ENCODE measurements at regions not wholly inside any gene's neighbourhood (a gene's known extent, or its start where the extent isn't known, plus 50 kb on each side); places are given as distances from the start of the nearest gene placed in this dataset.

GRCh38 chr15:35888815-35889214, 342.9 kb upstream of the DPH6 start:
- no peaks in the 10 kb centered on the region for H3K4me1 ChIP-seq (ENCODE audit: control extremely low read depth in 1 of 4, control insufficient read depth in 4 of 4, insufficient read depth in 4 of 4, low read length in 3 of 4)
- ChIA-PET CTCF (no interaction called here), POLR2A (no interaction called here)
- DNase-seq, result no peak
- H3K27ac ChIP-seq (ENCODE audit: insufficient read depth in 1 of 2, low read depth in 1 of 2, low read length in 2 of 2, poor library complexity in 1 of 2, severe bottlenecking in 2 of 2), result no peak overlapping the region
- H3K4me3 ChIP-seq (ENCODE audit: control insufficient read depth in 1 of 7, extremely low read depth in 1 of 7, insufficient read depth in 4 of 7, low read depth in 2 of 7, low read length in 6 of 7), result no peak overlapping the region
- WGBS (ENCODE audit: insufficient coverage), result no CpG with 5 or more reads among the region's 1 CpG
- H3K27me3 ChIP-seq (replicated peaks in 2 of 5; ENCODE audit: control insufficient read depth in 4 of 5, insufficient read depth in 5 of 5, low read length in 4 of 5), result no peaks in the 10 kb centered on the region
- H3K9me3 ChIP-seq (ENCODE audit: control extremely low read depth in 1 of 5, control insufficient read depth in 4 of 5, insufficient read depth in 2 of 5, low read depth in 1 of 5, low read length in 4 of 5), result no peaks in the 10 kb centered on the region
- no peaks in the 10 kb centered on the region for H3K36me3 ChIP-seq (ENCODE audit: control insufficient read depth in 4 of 4, insufficient read depth in 4 of 4, low read length in 3 of 4)

GRCh38 chr15:35907511-35907910, 361.5 kb upstream of the DPH6 start:
- WGBS (ENCODE audit: insufficient coverage), result no CpG with 5 or more reads among the region's 3 CpGs
- ChIA-PET POLR2A (no interaction called here), CTCF (no interaction called here)
- no peak for DNase-seq
- Histone ChIP-seq H3K9me3 (ENCODE audit: control extremely low read depth in 1 of 5, control insufficient read depth in 4 of 5, insufficient read depth in 2 of 5, low read depth in 1 of 5, low read length in 4 of 5) (peaks cover 0 to 3% (median 0%) of the 10 kb centered on the region in 5 experiments), H3K4me1 (ENCODE audit: control extremely low read depth in 1 of 4, control insufficient read depth in 4 of 4, insufficient read depth in 4 of 4, low read length in 3 of 4) (no peaks in the 10 kb centered on the region), H3K36me3 (ENCODE audit: control insufficient read depth in 4 of 4, insufficient read depth in 4 of 4, low read length in 3 of 4) (no peaks in the 10 kb centered on the region), H3K27ac (ENCODE audit: insufficient read depth in 1 of 2, low read depth in 1 of 2, low read length in 2 of 2, poor library complexity in 1 of 2, severe bottlenecking in 2 of 2) (no peak overlapping the region), H3K27me3 (replicated peaks in 2 of 5; ENCODE audit: control insufficient read depth in 4 of 5, insufficient read depth in 5 of 5, low read length in 4 of 5) (no peaks in the 10 kb centered on the region), H3K4me3 (ENCODE audit: control insufficient read depth in 1 of 7, extremely low read depth in 1 of 7, insufficient read depth in 4 of 7, low read depth in 2 of 7, low read length in 6 of 7) (no peak overlapping the region)

- Histone ChIP-seq H3K9me3 (ENCODE audit: control extremely low read depth in 1 of 5, control insufficient read depth in 4 of 5, insufficient read depth in 2 of 5, low read depth in 1 of 5, low read length in 4 of 5) (peaks cover 0 to 5% (median 0%) of the 10 kb centered on the region in 5 experiments), H3K4me3 (ENCODE audit: control insufficient read depth in 1 of 7, extremely low read depth in 1 of 7, insufficient read depth in 4 of 7, low read depth in 2 of 7, low read length in 6 of 7) (no peak overlapping the region), H3K27ac (ENCODE audit: insufficient read depth in 1 of 2, low read depth in 1 of 2, low read length in 2 of 2, poor library complexity in 1 of 2, severe bottlenecking in 2 of 2) (no peak overlapping the region), H3K36me3 (ENCODE audit: control insufficient read depth in 4 of 4, insufficient read depth in 4 of 4, low read length in 3 of 4) (no peaks in the 10 kb centered on the region), H3K27me3 (replicated peaks in 2 of 5; ENCODE audit: control insufficient read depth in 4 of 5, insufficient read depth in 5 of 5, low read length in 4 of 5) (no peaks in the 10 kb centered on the region), H3K4me1 (ENCODE audit: control extremely low read depth in 1 of 4, control insufficient read depth in 4 of 4, insufficient read depth in 4 of 4, low read length in 3 of 4) (no peaks in the 10 kb centered on the region)
- DNase-seq, result no peak
- CTCF ChIA-PET, result no interaction called here
- POLR2A ChIA-PET, result no interaction called here
- 100% methylated on average over 1 of the region's 3 CpGs for WGBS (ENCODE audit: insufficient coverage)
These were observed 363.4 kb upstream of the DPH6 start for GRCh38 chr15:35909414-35909813.

- WGBS (ENCODE audit: insufficient coverage), result no CpG with 5 or more reads among the region's 2 CpGs
- H3K36me3 ChIP-seq (ENCODE audit: control insufficient read depth in 4 of 4, insufficient read depth in 4 of 4, low read length in 3 of 4), result no peaks in the 10 kb centered on the region
- no peaks in the 10 kb centered on the region for H3K27me3 ChIP-seq (replicated peaks in 2 of 5; ENCODE audit: control insufficient read depth in 4 of 5, insufficient read depth in 5 of 5, low read length in 4 of 5)
- ChIA-PET POLR2A (no interaction called here), CTCF (no interaction called here)
- peaks cover 0 to 6% (median 0%) of the 10 kb centered on the region in 5 experiments for H3K9me3 ChIP-seq (ENCODE audit: control extremely low read depth in 1 of 5, control insufficient read depth in 4 of 5, insufficient read depth in 2 of 5, low read depth in 1 of 5, low read length in 4 of 5)
- no peaks in the 10 kb centered on the region for H3K4me1 ChIP-seq (ENCODE audit: control extremely low read depth in 1 of 4, control insufficient read depth in 4 of 4, insufficient read depth in 4 of 4, low read length in 3 of 4)
- H3K27ac ChIP-seq (ENCODE audit: insufficient read depth in 1 of 2, low read depth in 1 of 2, low read length in 2 of 2, poor library complexity in 1 of 2, severe bottlenecking in 2 of 2), result no peak overlapping the region
- no peak for DNase-seq
- H3K4me3 ChIP-seq (ENCODE audit: control insufficient read depth in 1 of 7, extremely low read depth in 1 of 7, insufficient read depth in 4 of 7, low read depth in 2 of 7, low read length in 6 of 7), result no peak overlapping the region
These were observed 364.3 kb upstream of the DPH6 start for GRCh38 chr15:35910227-35910626.

GRCh38 chr15:35911052-35911777, 365.2 kb upstream of the DPH6 start:
- Histone ChIP-seq H3K36me3 (ENCODE audit: control insufficient read depth in 4 of 4, insufficient read depth in 4 of 4, low read length in 3 of 4) (no peaks in the 10 kb centered on the region), H3K27me3 (replicated peaks in 2 of 5; ENCODE audit: control insufficient read depth in 4 of 5, insufficient read depth in 5 of 5, low read length in 4 of 5) (no peaks in the 10 kb centered on the region), H3K4me1 (ENCODE audit: control extremely low read depth in 1 of 4, control insufficient read depth in 4 of 4, insufficient read depth in 4 of 4, low read length in 3 of 4) (no peaks in the 10 kb centered on the region), H3K9me3 (ENCODE audit: control extremely low read depth in 1 of 5, control insufficient read depth in 4 of 5, insufficient read depth in 2 of 5, low read depth in 1 of 5, low read length in 4 of 5) (peaks cover 0 to 6% (median 0%) of the 10 kb centered on the region in 5 experiments), H3K4me3 (ENCODE audit: control insufficient read depth in 1 of 7, extremely low read depth in 1 of 7, insufficient read depth in 4 of 7, low read depth in 2 of 7, low read length in 6 of 7) (no peak overlapping the region), H3K27ac (ENCODE audit: insufficient read depth in 1 of 2, low read depth in 1 of 2, low read length in 2 of 2, poor library complexity in 1 of 2, severe bottlenecking in 2 of 2) (no peak overlapping the region)
- ChIA-PET CTCF (no interaction called here), POLR2A (no interaction called here)
- WGBS (ENCODE audit: insufficient coverage), result 100% methylated on average over 1 of the region's 2 CpGs
- DNase-seq, result no peak

- Histone ChIP-seq H3K27me3 (replicated peaks in 2 of 5; ENCODE audit: control insufficient read depth in 4 of 5, insufficient read depth in 5 of 5, low read length in 4 of 5) (no peaks in the 10 kb centered on the region), H3K36me3 (ENCODE audit: control insufficient read depth in 4 of 4, insufficient read depth in 4 of 4, low read length in 3 of 4) (no peaks in the 10 kb centered on the region), H3K4me1 (ENCODE audit: control extremely low read depth in 1 of 4, control insufficient read depth in 4 of 4, insufficient read depth in 4 of 4, low read length in 3 of 4) (no peaks in the 10 kb centered on the region), H3K4me3 (ENCODE audit: control insufficient read depth in 1 of 7, extremely low read depth in 1 of 7, insufficient read depth in 4 of 7, low read depth in 2 of 7, low read length in 6 of 7) (no peak overlapping the region), H3K9me3 (ENCODE audit: control extremely low read depth in 1 of 5, control insufficient read depth in 4 of 5, insufficient read depth in 2 of 5, low read depth in 1 of 5, low read length in 4 of 5) (peaks cover 0 to 6% (median 0%) of the 10 kb centered on the region in 5 experiments), H3K27ac (ENCODE audit: insufficient read depth in 1 of 2, low read depth in 1 of 2, low read length in 2 of 2, poor library complexity in 1 of 2, severe bottlenecking in 2 of 2) (no peak overlapping the region)
- WGBS (ENCODE audit: insufficient coverage), result no CpG with 5 or more reads among the region's 2 CpGs
- no peak for DNase-seq
- POLR2A ChIA-PET, result no interaction called here
- CTCF ChIA-PET, result no interaction called here
These were observed 366.2 kb upstream of the DPH6 start for GRCh38 chr15:35912196-35912595.

GRCh38 chr15:35914573-35914972, 368.6 kb upstream of the DPH6 start:
- 100% methylated on average over 1 of the region's 2 CpGs for WGBS (ENCODE audit: insufficient coverage)
- Histone ChIP-seq H3K27me3 (replicated peaks in 2 of 5; ENCODE audit: control insufficient read depth in 4 of 5, insufficient read depth in 5 of 5, low read length in 4 of 5) (peaks cover 0 to 3% (median 0%) of the 10 kb centered on the region in 5 experiments), H3K4me3 (ENCODE audit: control insufficient read depth in 1 of 7, extremely low read depth in 1 of 7, insufficient read depth in 4 of 7, low read depth in 2 of 7, low read length in 6 of 7) (no peak overlapping the region), H3K36me3 (ENCODE audit: control insufficient read depth in 4 of 4, insufficient read depth in 4 of 4, low read length in 3 of 4) (no peaks in the 10 kb centered on the region), H3K4me1 (ENCODE audit: control extremely low read depth in 1 of 4, control insufficient read depth in 4 of 4, insufficient read depth in 4 of 4, low read length in 3 of 4) (no peaks in the 10 kb centered on the region), H3K27ac (ENCODE audit: insufficient read depth in 1 of 2, low read depth in 1 of 2, low read length in 2 of 2, poor library complexity in 1 of 2, severe bottlenecking in 2 of 2) (no peak overlapping the region), H3K9me3 (ENCODE audit: control extremely low read depth in 1 of 5, control insufficient read depth in 4 of 5, insufficient read depth in 2 of 5, low read depth in 1 of 5, low read length in 4 of 5) (peaks cover 0 to 6% (median 0%) of the 10 kb centered on the region in 5 experiments)
- ChIA-PET POLR2A (no interaction called here), CTCF (no interaction called here)
- no peak for DNase-seq

All from common myeloid progenitor, CD34-positive (primary cell).